ENCODE measurements at regions not wholly inside any gene's neighbourhood (a gene's known extent, or its start where the extent isn't known, plus 50 kb on each side); places are given as distances from the start of the nearest gene placed in this dataset.

DNA sequence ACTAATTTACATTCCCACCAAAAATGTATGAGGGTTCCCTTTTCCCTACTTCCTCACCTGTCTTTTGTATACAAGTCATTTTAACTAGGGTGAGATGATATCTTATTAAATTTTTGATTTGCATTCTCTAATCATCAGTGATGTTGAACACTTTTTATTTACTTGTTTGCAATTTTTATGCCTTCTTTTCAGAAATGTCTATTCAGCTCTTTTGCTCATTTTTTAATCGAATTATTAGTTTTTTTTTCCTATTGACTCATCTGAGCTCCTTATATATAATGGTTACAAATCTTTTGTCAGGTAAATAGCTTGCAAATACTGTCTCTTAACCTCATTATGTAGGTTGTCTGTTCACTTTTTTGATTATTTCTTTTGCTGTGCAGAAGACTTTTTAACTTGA, 269.4 kb downstream of the CDH19 start:
- no peak for DNase-seq
- Histone ChIP-seq H3K27ac (ENCODE audit: low read depth in 2 of 2, low read length in 2 of 2) (no peak overlapping the region), H3K9me3 (ENCODE audit: control insufficient read depth in 2 of 3, insufficient read depth in 1 of 3, low read length in 3 of 3) (no peaks in the 10 kb centered on the region), H3K4me1 (ENCODE audit: control insufficient read depth in 2 of 3, insufficient read depth in 2 of 3, low read depth in 1 of 3, low read length in 3 of 3) (no peaks in the 10 kb centered on the region), H3K36me3 (ENCODE audit: control insufficient read depth in 2 of 3, insufficient read depth in 3 of 3, low read length in 3 of 3) (no peaks in the 10 kb centered on the region), H3K4me3 (ENCODE audit: low read length in 3 of 3) (no peak overlapping the region), H3K27me3 (ENCODE audit: control insufficient read depth, insufficient read depth, low read length) (no peaks in the 10 kb centered on the region), H3K9ac (ENCODE audit: low read length in 3 of 3) (no peak overlapping the region)
- TF ChIP-seq, protein P1, sequence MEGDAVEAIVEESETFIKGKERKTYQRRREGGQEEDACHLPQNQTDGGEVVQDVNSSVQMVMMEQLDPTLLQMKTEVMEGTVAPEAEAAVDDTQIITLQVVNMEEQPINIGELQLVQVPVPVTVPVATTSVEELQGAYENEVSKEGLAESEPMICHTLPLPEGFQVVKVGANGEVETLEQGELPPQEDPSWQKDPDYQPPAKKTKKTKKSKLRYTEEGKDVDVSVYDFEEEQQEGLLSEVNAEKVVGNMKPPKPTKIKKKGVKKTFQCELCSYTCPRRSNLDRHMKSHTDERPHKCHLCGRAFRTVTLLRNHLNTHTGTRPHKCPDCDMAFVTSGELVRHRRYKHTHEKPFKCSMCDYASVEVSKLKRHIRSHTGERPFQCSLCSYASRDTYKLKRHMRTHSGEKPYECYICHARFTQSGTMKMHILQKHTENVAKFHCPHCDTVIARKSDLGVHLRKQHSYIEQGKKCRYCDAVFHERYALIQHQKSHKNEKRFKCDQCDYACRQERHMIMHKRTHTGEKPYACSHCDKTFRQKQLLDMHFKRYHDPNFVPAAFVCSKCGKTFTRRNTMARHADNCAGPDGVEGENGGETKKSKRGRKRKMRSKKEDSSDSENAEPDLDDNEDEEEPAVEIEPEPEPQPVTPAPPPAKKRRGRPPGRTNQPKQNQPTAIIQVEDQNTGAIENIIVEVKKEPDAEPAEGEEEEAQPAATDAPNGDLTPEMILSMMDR (IDR thresholded peaks at IDR 0.05; ENCODE audit: borderline replicate concordance, extremely low read depth, insufficient read depth): no peak
- intact Hi-C loops (cut with DNase I): no loop called here
- no peak for FAIRE-seq

DNA sequence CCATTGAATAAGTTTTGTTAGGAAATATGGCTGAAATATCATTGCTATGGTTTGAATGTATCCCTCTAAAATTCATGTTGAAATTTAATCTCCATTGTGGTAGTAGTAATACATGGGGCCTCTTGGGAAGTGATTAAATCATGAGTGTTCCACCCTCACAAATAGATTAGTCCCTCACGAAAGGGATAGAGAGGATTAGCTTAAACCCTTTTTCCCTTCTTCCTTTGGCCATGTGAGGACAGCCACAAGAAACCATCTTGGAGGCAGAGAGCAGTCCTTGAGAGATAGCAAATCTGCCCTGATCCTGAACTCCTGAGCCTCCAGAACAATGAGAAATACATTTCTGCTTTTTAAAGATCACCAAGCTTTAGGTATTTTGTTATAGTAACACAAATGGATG, 274.2 kb downstream of the CDH19 start:
- no peak overlapping the region for H3K27ac ChIP-seq (ENCODE audit: low read depth in 2 of 2, low read length in 2 of 2)
- H3K4me3 ChIP-seq (ENCODE audit: low read length in 3 of 3): no peak overlapping the region
- FAIRE-seq (no peak), DNase-seq (no peak)
- H3K9ac ChIP-seq (ENCODE audit: low read length in 3 of 3): no peak overlapping the region
- H3K36me3 ChIP-seq (ENCODE audit: control insufficient read depth in 2 of 3, insufficient read depth in 3 of 3, low read length in 3 of 3): no peaks in the 10 kb centered on the region
- H3K27me3 ChIP-seq (ENCODE audit: control insufficient read depth, insufficient read depth, low read length): no peaks in the 10 kb centered on the region
- TF ChIP-seq, protein P1 (IDR thresholded peaks at IDR 0.05; ENCODE audit: borderline replicate concordance, extremely low read depth, insufficient read depth): no peak
- H3K9me3 ChIP-seq (ENCODE audit: control insufficient read depth in 2 of 3, insufficient read depth in 1 of 3, low read length in 3 of 3): no peaks in the 10 kb centered on the region
- no peaks in the 10 kb centered on the region for H3K4me1 ChIP-seq (ENCODE audit: control insufficient read depth in 2 of 3, insufficient read depth in 2 of 3, low read depth in 1 of 3, low read length in 3 of 3)
- intact Hi-C loops (cut with DNase I): no loop called here

DNA sequence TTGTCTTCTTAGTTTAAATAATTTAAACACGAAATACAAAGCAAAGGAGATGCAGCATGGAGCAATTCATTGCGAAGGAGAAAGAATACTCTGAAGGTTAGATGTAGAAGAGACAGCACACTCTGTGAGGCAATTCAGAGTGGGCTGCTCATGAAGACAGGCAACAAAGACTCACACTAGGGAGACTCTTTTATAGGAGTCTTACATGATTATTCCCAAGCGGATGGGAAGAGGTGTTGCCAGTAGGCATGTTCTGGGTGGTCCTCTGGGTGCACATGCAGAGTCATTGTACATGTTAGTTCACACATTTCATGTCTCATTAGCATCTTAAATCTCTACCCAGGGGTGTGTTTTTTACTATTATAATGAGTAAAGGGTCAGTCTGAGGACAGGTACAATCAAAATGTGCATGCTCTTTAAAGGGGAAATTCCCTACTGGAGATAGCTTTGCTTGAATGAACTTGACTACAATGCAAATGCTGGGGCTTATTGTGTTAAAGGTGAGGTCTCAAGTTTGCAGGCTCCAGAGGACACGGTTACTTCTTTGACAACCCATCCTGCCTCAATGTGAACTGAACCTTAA, 275.5 kb downstream of the CDH19 start:
- H3K9ac ChIP-seq (ENCODE audit: low read length in 3 of 3): no peak overlapping the region
- H3K27ac ChIP-seq (ENCODE audit: low read depth in 2 of 2, low read length in 2 of 2): no peak overlapping the region
- H3K4me1 ChIP-seq (ENCODE audit: control insufficient read depth in 2 of 3, insufficient read depth in 2 of 3, low read depth in 1 of 3, low read length in 3 of 3): no peaks in the 10 kb centered on the region
- H3K27me3 ChIP-seq (ENCODE audit: control insufficient read depth, insufficient read depth, low read length): no peaks in the 10 kb centered on the region
- FAIRE-seq: no peak
- no peaks in the 10 kb centered on the region for H3K9me3 ChIP-seq (ENCODE audit: control insufficient read depth in 2 of 3, insufficient read depth in 1 of 3, low read length in 3 of 3)
- TF ChIP-seq, protein P1 (IDR thresholded peaks at IDR 0.05; ENCODE audit: borderline replicate concordance, extremely low read depth, insufficient read depth): no peak
- H3K4me3 ChIP-seq (ENCODE audit: low read length in 3 of 3): no peak overlapping the region
- intact Hi-C loops (cut with DNase I): no loop called here
- DNase-seq: no peak
- no peaks in the 10 kb centered on the region for H3K36me3 ChIP-seq (ENCODE audit: control insufficient read depth in 2 of 3, insufficient read depth in 3 of 3, low read length in 3 of 3)

DNA sequence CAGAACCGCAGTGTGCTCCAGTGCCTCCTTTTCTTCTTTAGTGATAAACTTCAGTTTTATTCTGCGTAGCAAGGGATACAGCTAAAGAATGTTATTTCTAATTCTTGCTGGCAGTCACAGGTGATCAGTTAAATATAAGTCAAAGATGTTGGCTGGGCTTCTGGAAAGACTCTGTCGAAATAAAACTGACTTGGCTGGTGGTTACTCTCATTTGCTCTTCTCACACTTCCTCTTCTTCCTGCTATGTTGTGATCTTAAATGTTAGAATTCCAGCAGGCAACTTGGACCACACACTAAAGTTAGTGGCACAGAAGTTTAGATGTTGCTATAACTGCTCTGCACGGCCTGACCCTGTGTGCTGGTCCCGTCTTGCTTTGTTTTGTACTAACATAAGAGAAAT, 278.6 kb downstream of the CDH19 start:
- FAIRE-seq: no peak
- no peak for DNase-seq
- TF ChIP-seq, protein P1 (IDR thresholded peaks at IDR 0.05; ENCODE audit: borderline replicate concordance, extremely low read depth, insufficient read depth): no peak

More for the DNA sequence above, 278.6 kb downstream of the CDH19 start:
- intact Hi-C loops (cut with DNase I): no loop called here
- H3K4me3 ChIP-seq (ENCODE audit: low read length in 3 of 3): no peak overlapping the region
- H3K9ac ChIP-seq (ENCODE audit: low read length in 3 of 3): no peak overlapping the region
- H3K27ac ChIP-seq (ENCODE audit: low read depth in 2 of 2, low read length in 2 of 2): no peak overlapping the region
- H3K9me3 ChIP-seq (ENCODE audit: control insufficient read depth in 2 of 3, insufficient read depth in 1 of 3, low read length in 3 of 3): no peaks in the 10 kb centered on the region
- no peaks in the 10 kb centered on the region for H3K4me1 ChIP-seq (ENCODE audit: control insufficient read depth in 2 of 3, insufficient read depth in 2 of 3, low read depth in 1 of 3, low read length in 3 of 3)
- no peaks in the 10 kb centered on the region for H3K27me3 ChIP-seq (ENCODE audit: control insufficient read depth, insufficient read depth, low read length)
- no peaks in the 10 kb centered on the region for H3K36me3 ChIP-seq (ENCODE audit: control insufficient read depth in 2 of 3, insufficient read depth in 3 of 3, low read length in 3 of 3)
